ENCODE measurements at regions not wholly inside any gene's neighbourhood (a gene's known extent, or its start where the extent isn't known, plus 50 kb on each side); places are given as distances from the start of the nearest gene placed in this dataset.
A peak's percentile ranks its signal among the peaks of the same experiment; 100 is the strongest.

DNA sequence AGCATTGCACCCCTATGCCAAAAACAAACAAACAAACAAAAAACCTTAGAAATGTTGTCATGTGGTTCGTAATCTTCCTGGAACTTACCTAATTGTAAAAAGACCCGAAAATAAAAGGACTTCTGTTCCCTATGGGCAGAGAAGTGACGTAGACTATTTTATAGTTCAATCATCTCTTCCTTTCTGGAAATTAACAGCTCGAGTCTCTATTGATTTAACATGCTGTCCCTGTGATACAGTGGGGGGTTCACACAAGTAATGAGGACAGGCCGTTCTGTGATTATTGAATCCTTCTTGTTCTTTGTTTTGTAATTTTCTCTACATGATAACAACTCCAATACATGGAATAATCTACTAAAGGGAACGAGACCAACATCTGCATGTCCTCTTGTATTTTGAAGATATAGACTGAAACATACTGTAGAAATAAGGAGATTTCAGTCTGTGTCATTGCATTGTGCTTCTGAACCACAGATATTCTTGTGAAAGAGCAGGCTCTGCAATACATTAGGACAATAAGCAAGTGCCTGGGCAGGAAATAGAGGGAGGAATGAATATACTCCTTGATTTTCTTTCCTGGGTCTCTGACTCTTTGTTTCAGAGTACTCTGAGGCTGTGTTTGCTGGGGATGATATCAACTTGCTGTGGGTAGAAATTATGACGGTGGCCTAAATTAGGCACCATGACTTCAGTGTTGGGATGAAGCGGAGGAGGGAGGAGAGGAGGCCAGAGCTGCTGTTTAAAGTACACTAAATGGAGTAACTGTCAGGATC is 65.7 kb upstream of the PPM1B start:
- Histone ChIP-seq H4K91ac (ENCODE audit: insufficient read length, low read depth, low read length) (no peak overlapping the region), H2BK12ac (ENCODE audit: insufficient read length, low read depth, low read length) (no peak overlapping the region), H2AFZ (ENCODE audit: low read length) (no peak overlapping the region), H3K4me2 (ENCODE audit: insufficient read depth, insufficient read length, low read length) (no peak overlapping the region), H4K8ac (replicated peaks; ENCODE audit: insufficient read length, low read depth, low read length) (no peak overlapping the region), H3K23ac (ENCODE audit: insufficient read length, low read depth, low read length) (no peak overlapping the region), H4K5ac (ENCODE audit: insufficient read length, low read depth, low read length) (no peak overlapping the region), H3K9me3 (ENCODE audit: control insufficient read depth, low read depth, low read length) (no peaks in the 10 kb centered on the region), H3K23me2 (ENCODE audit: insufficient read length, low read depth, low read length, poor library complexity, severe bottlenecking) (no peaks in the 10 kb centered on the region), H2BK15ac (ENCODE audit: low read depth, low read length) (no peak overlapping the region), H2BK20ac (ENCODE audit: low read depth, low read length, poor library complexity, severe bottlenecking) (no peak overlapping the region), H3K18ac (ENCODE audit: insufficient read length, low read depth, low read length) (no peak overlapping the region), H3K56ac (ENCODE audit: insufficient read length, low read depth, low read length) (no peak overlapping the region), H2AK5ac (ENCODE audit: insufficient read length, low read length) (no peak overlapping the region), H3K9ac (ENCODE audit: extremely low read depth, insufficient read length, low read length) (no peak overlapping the region), H3K14ac (ENCODE audit: insufficient read depth, low read length) (no peak overlapping the region), H2BK120ac (ENCODE audit: low read depth, low read length, poor library complexity, severe bottlenecking) (no peak overlapping the region), H3K79me1 (ENCODE audit: insufficient read depth, low read depth, low read length, poor library complexity, severe bottlenecking) (no peaks in the 10 kb centered on the region), H3K4ac (ENCODE audit: low read depth, low read length) (no peak overlapping the region), H3K27ac (ENCODE audit: insufficient read length, low read depth, low read length) (no peak overlapping the region), H3K79me2 (ENCODE audit: insufficient read depth, low read length) (no peaks in the 10 kb centered on the region), H4K20me1 (ENCODE audit: control insufficient read depth, insufficient read depth, insufficient read length) (no peaks in the 10 kb centered on the region), H3K4me1 (ENCODE audit: insufficient read depth, low read length) (peaks cover 3% of the 10 kb centered on the region), H2BK5ac (ENCODE audit: insufficient read length, low read length) (no peak overlapping the region), H3T11ph (ENCODE audit: low read length) (no peak overlapping the region), H3K27me3 (ENCODE audit: insufficient read depth, low read length) (no peaks in the 10 kb centered on the region)
- Mint-ChIP-seq H3K27me3 (ENCODE audit: low read depth) (no peaks in the 10 kb centered on the region), H3K4me3 (no peak overlapping the region), H3K36me3 (ENCODE audit: insufficient read depth in 1 of 3, low read depth in 3 of 3) (no peaks in the 10 kb centered on the region), H3K4me1 (peaks cover 8 to 11% of the 10 kb centered on the region in 2 experiments), H3K9me3 (no peaks in the 10 kb centered on the region), H3K27ac (peak overlapping the region in 1 of 3 experiments; percentile 0; a peak in 1 of 7 replicates)
- WGBS (ENCODE audit: extremely low coverage, insufficient read length, low lambda C conversion rate): no CpG with 5 or more reads among the region's 8 CpGs
- TF ChIP-seq, protein P1, sequence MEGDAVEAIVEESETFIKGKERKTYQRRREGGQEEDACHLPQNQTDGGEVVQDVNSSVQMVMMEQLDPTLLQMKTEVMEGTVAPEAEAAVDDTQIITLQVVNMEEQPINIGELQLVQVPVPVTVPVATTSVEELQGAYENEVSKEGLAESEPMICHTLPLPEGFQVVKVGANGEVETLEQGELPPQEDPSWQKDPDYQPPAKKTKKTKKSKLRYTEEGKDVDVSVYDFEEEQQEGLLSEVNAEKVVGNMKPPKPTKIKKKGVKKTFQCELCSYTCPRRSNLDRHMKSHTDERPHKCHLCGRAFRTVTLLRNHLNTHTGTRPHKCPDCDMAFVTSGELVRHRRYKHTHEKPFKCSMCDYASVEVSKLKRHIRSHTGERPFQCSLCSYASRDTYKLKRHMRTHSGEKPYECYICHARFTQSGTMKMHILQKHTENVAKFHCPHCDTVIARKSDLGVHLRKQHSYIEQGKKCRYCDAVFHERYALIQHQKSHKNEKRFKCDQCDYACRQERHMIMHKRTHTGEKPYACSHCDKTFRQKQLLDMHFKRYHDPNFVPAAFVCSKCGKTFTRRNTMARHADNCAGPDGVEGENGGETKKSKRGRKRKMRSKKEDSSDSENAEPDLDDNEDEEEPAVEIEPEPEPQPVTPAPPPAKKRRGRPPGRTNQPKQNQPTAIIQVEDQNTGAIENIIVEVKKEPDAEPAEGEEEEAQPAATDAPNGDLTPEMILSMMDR (conservative IDR thresholded peaks at IDR 0.05): no peak
- DNase-seq: no peak
